NCI-H146 treated with DMSO at 0.1 percent for 48 hours (cell line): ENCODE measurements at regions not wholly inside any gene's neighbourhood (a gene's known extent, or its start where the extent isn't known, plus 50 kb on each side); places are given as distances from the start of the nearest gene placed in this dataset.

Experiments
- DNase-seq: peaks from one replicate; lab custom pipeline; 2025; ENCODE audit not compliant: unreplicated experiment; lab: John Stamatoyannopoulos, UW

DNA sequence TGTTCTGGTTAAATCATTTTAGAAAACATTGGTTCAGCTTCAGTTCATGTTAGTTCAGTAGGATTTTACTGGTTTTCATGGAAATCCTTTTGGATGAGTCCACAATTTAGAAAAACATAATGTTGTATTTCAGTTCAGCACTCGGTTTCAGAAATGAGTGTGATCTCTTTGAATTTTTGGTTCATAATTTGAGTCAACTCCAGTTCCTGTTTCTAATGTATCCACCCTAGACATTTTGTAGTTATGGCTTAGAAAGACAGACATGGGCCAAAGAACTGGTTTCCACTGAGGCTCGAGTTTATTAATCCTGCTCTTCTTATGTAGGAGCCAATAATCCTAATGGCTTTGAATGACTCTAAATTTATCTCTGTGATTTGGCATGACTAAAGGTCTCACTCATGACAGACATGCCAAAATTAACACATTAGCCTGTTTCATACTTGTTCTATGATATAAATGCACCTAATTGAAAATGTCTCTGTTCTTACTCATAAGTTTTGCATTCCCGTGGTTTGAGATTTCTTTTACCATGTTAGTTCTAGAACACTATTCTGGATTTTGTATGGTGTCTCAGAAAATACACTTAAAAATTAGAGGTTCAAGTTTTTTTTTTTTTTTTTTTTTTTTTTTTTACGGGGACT is 82.3 kb upstream of the SPRED2 start:
- DNase-seq, result no peak

DNA sequence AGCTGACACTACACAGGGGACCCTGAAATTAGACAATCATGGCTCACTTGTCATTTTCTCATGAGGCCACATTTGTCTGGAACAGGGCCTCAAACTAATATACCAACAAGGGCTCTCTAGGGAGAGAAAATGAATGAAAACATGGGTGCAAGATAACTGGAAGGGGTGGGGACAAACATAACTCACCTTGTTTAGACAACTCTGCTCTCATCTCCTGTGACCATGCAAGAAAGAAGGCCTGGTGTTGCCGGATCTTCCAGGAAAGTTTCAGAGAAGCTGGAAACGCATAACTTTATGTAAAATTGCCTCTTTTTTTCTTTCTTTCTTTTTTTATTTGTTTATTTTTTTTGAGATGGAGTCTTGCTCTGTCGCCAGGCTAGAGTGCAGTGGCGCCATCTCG is 80.4 kb upstream of the SPRED2 start:
- no peak for DNase-seq

DNA sequence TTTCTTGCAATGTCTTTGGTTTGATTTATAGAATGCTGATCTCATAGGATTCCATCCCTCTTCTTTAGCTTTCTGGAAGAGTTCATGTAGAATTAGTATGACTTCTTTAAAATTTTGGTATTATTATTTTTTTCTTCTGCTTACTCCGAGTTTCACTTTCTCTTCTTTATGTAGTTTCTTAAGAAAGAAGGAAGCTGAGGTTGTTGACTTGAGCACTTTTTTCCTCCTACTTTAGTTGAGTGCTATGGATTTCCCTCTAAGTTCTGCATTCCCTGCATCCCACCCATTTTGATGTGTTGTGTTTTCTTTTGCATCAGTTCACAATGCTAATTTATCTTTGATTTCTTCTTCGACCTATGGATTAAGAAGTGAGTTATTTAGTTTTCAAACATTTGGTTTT is 78.9 kb upstream of the SPRED2 start:
- DNase-seq, result no peak

DNA sequence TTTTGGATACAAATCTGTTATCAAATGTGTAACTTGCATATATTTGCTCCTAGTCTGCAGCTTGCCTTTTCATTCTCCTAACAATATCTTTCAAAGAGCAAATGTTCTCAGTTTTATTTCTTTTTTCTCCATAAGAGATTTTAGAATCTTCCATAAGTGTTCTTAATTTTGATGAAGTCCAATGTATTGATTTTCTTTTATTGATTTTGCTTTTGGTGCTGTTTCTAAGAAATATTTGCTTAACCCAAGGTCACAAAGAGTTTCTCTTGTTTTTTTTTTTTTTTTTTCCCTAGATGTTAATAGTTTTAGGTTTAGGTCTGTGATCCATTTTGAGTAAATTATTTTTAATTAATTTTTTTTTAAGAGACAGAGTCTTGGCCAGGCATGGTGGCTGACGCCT is 75.8 kb upstream of the SPRED2 start:
- no peak for DNase-seq

DNA sequence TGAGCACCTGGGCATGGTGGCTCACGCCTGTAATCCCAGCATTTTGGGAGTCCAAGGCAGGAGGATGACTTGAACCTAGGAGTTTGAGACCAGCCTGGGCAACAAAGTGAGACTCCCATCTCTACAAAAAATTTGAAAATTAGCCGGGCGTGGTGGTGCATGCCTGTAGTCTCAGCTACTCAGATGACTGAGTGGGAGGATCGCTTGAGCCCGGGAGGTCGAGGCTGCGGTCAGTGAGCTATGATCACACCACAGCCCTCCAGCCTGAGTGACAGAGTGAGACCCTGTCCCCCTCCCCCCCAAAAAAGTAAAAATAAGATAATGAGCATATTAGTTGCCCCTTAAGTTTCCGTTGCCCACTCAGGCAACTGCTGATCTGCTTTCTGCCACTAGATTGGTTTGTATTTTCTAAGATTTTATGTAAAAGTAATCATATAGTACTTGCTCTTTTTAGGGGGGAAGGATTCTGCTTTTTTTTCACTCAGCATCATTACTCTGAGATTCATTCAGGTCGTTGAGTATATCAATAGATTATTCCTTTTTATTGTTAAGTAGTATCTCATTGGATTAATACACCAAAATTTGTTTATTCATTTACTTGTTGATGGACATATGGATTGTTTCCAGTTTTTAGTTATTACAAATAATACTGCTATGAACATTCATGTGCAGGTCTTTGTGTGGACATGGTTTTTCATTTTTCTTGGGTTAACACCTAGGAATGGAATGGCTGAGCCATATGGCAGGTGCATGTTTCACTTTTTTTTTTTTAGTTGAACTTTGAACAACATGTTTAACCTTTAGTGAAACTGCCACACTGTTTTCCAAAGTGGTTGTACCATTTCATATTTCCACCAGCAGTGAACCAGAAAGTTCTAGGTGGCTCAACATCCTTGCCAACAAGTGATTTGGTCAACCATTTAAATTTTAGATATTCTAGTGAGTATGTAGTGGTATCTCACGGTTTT is 75.0 kb upstream of the SPRED2 start:
- DNase-seq, result no peak

DNA sequence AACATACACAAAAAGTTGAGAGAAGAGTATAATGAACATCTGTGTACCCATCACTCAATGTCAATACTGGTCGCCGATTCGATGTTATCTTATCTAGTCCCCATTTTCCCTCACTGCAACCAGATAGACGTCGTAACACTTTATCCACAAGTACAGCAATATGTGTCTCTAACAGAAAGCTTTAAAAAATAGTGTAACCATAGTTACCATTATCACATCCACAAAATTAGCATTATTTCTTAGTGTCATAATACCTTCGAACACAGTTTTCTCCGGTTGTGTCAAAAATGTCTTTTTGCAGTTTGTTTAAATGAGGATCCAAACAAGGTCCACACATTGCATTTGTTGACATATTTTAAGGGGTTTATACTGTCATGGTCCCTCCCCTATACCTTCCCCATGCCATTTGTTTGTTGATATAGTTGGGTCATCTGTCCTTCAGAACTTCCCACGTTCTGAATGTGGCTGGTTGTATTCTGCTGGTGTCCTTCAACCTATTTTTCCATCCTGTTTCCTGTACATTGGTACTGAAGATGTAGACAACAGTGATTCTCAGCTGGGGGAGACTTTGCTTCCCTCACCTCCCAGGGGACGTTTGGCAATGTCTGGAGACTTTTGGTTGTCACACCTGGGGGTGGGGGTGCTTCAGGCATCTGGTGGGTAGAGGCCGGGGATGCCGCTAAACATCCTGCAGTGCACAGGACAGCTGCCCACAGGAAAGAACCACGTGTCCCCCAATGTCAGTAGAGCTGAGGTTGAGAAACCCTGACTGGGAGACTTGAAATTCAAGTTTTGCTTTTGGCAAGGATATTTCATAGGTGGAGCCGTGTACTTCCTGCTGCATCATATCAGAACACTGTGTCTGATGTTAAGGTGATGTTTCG is 72.7 kb upstream of the SPRED2 start:
- no peak for DNase-seq

DNA sequence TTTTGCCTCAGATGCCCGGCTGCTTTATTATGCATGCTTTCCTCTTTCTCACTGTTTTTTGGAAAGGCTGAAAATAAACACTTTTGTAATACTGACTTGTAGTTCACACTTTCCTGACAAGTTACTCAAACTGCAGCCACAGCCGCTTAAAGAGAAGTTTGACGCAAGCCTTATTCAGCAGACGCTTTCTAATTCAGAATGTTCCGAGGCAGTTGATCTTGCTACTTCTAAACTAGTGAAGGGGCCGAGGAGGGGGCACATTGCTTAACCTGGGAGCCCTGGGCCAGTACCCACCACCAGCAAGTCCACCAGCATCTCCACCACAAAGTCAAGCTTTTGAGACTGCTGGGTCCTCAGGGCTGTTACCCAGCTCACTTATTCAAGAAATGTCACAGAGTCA is 71.8 kb upstream of the SPRED2 start:
- DNase-seq, result no peak

DNA sequence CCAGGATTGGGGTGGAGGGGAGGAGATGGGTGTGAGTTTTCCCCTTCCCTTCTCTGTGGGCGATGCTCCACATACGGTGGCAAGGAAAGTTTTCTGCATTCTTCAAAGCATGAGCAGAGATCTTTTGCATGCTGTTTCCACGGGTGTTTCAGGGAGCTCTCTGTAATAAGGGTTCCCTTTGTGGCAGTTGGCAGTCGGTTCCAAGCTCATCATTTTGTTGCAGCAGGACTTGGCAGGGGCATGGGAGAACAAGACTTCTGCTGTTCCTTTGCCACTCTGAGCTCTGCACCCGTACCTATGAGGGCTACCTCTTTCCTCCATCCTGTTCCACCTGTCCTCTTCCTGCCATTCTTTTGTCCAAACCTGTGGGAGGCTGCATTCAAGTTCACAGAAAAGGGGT is 71.3 kb upstream of the SPRED2 start:
- DNase-seq, result no peak

DNA sequence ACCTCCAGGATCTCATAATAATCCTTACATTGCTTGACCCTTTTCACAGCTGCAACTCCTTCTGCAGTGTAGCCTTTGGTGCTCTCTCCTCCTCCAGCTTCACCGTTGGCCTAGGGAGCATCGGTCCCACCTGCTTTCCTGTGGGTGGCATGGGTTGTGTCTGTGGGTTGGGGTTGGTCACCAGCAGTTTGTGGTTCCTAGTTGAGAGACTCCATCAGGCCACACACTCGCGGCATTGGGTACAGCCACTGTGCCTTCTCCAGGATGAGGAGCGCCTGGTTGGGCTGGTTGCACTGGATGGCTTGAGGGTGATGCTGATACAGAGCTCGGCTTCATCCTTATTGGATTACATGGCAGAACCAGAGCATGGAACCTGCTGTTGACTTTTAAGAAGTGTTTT is 69.4 kb upstream of the SPRED2 start:
- no peak for DNase-seq

DNA sequence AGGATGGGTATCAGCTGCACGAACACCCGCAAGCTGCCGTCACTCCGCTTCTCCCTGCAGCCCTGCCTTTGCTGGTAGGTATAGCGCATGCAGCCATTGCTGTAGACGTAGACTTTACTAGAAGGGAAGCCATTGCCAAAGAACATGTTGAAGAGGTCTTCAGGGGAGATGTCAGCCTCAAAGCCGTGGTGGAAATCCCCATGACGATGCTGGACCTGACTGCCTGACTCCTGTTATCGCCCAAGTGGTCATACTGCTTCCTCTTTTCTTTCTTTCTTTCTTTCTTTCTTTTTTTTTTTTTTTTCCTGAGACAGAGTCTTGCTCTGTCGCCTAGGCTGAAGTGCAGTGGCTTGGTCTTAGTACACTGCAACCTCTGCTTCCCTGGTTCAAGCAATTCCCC is 68.7 kb upstream of the SPRED2 start:
- DNase-seq, result no peak

DNA sequence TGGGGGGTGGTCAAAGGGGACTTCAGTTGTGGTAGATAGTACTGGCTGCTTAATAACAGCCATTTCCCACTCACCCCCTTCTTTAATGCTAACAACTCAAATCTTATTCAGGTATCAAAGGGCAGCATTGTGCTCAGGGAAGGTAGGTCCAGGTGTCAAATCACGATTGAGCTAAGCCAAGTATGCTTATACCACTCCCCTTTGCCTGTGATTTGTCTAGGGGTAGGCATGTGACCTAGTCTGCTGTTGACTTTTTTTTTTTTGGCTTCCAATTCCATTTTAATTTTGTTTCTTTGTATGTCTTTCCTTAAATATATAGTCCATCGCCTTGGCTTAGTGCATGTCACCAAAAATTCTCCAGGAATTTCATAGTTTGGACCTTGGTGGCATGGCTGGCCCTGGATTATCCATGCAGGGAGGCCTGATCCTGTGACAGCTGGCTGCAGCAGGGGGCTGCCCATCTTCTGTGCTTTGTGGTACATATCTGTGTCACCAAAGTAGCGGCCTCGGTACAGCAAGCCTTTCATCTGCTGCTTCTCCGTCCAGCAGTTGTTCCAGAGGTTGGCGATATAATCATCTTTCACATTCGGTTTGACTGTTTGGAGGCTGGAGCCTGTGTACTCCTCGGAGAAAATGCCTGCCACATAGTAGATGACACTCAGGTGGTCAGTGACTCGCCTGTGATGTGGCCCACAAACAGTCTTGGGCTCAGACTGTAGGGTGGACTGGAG is 68.1 kb upstream of the SPRED2 start:
- DNase-seq, result no peak

DNA sequence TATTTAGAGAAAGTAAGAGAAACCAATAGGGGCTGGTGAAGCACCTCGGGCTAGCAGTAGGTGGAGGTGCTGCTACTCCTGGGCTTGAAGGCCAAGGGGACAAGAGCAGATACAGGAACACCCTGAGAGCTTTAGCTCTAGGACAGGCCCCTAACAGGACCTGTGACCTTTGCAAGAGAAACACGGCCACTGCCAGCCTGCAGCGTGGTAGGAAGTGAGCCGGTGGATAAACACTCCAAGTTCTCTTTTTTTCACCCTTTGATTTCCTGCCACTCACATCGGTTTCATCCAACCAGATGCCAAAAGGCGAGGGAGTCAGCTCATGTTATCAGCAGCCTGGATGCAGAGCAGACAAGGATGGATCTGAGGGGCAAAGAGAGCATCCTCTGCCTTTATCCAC is 66.8 kb upstream of the SPRED2 start:
- DNase-seq, result no peak

DNA sequence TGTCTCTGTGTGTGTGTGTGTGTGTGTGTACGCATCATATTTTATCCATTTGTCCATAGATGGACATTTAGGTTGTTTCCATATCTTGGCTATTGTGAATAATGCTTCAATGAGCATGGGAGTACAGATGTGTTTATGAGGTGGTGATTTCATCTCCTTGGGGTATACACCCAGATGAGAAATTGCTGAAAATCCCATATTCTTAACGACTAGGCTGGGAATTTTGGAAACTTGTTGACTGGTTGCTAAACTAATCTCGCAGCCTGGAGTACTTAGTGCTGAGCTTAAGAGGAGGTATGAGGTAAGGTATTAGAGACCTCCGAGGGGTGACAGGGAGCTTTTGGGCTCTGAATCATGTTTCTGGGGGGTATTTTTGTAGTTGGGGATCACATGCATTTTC is 66.0 kb upstream of the SPRED2 start:
- DNase-seq, result no peak

DNA sequence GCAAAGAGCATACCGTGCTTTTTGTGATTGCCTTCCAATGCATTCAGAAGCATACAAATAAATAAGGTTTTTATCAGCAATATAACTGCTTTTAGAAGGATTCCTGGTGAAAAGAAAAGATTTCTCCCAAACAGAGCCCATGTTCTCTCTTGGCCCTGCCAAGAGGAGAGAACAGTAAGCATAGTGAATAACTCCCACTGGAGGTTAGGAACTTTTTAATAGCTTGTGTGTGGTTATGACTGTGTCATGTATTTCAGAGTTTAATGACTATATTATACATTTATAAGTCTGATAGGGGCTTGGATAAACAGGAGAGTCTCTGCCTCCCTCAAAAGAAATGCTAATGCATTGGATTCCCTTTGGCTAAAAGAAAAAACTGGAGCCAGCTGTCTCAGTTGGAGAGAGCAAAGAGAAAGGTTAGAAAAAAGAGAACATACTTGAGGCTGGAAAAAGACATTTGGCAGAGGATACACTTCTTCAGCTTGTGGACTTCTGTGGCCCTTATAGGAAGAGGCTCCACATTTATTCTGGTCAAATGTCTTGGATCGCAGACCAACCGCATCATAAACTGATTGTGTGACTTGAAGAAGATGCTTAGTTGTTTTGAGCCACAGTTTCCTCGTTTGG is 63.0 kb upstream of the SPRED2 start:
- DNase-seq, result no peak

DNA sequence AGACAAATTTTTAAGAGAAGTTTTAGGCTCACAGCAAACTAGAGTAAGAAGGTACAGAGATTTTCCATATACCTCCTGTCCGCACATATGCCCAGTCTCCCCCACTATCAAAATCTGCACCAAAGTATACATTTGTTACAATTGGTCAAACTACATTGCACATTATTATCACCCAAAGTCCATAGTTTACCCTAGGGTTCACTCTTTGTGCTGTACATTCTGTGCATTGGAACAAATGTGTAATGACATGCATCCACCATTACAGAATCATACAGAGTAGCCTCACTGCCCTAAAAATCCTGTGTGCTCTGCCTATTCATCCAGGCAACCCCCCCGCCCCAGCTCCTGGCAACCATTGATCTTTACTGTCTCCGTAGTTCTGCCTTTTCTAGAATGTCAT is 61.7 kb upstream of the SPRED2 start:
- DNase-seq, result no peak

DNA sequence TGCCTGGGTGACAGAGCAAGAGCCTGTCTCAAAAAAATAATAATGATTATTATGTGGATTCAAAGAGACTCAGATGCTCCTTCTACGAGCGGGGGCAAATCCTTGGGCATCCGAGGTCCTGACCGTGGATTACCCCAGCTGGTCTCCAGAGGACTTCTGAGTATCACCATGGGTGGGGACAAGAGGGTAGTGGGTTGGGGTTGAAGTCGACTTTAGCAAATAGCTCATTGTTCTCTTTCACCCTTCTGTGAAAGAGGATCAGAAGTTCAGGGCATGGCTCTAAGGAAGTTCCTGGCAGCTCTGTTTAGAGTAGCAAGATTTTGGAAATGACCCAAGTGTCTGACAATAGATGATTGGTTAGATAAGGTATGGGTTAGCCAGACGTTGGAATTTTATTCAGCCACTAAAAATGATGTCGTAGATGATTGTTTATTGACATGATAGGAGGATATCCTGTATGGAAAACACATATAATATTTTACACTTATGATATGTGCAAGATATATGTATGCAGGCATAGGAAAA is 59.0 kb upstream of the SPRED2 start:
- DNase-seq, result no peak

DNA sequence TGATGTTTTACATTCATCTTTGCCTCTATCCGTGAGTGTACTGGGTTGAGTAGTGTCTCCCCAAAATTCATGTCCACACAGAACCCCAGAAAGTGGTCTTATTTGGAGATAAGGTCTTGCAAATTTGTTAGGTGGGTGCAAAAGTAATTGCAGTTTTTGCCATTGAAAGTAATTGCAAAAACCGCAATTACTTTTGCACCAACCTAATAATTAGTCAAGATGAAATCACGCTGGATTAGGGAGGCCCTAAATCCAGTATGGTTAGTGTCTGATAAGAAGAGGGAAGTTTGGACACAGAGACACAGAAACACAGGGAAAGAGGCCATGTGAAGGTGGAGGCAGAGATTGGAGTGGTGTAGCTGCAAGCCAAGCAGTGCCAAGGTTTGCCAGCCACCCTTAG is 57.8 kb upstream of the SPRED2 start:
- no peak for DNase-seq

DNA sequence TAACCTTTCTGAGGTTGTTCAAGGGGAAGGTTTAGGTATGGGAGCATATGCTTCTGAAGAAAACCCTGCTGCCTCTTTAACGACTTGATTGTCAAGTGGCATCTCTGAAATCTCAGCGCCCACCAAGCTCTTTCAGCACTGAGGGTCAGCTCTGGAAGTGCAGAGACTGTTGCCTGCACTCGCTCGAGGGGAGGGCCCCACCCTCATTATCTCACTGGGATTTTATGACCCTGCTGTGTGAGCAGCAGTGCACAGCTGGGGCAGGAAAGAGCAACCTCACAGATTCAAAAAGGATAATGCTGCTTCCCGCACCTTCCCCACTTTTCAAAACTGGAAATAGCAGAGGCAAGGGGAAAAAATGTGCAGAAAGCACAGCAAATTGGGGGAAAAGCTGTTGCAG is 56.9 kb upstream of the SPRED2 start:
- no peak for DNase-seq

DNA sequence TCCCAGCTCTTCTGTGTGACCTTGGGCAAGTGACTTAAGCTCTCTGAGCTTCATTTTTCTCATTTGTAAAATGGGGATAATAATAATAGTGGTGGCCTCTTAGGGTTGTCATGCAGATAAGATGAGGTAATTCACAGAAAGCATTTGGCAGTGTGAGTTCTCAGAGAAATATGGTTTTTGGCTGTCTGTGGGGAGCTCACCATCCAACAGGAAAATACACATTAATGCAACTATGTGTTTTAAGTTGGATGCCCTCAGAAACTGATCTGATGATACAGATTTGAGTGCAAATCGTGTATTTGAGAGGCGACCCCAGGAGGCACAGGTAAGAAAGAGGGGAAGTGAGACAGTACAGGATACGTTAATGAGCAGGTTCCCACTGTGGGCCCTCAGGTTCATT is 56.1 kb upstream of the SPRED2 start:
- no peak for DNase-seq

DNA sequence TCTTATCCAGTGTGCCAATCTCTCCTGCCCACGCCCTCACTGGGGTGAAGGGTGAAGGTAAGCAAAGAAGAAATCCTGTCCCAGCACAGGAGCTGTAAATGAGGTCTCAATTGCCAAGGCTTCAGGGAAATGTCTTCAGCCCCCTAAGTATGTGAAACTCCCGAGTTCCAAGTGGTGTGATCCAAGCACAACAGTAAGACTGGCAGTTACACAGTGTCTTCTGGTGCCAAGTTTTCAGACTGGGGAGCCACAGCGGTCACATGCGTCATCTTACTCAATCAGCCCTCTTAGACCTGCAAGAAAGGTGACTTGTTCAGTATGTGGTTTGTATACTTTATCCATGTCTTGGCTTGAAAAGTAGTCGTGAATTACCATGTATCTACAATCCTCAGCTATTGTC is 55.0 kb upstream of the SPRED2 start:
- no peak for DNase-seq
